GM18511 (cell line): ENCODE measurements at regions not wholly inside any gene's neighbourhood (a gene's known extent, or its start where the extent isn't known, plus 50 kb on each side); places are given as distances from the start of the nearest gene placed in this dataset.
"Not testable (repeated sequence)": the region's sequence is repeated elsewhere in the genome, so short reads cannot be mapped to it uniquely, and the experiment has no call there.

Experiments
- ATAC-seq: cut with Tn5 transposase; IDR thresholded peaks from one replicate; pipeline ENCODE4 v1.9.1; 2021; ENCODE audit warnings: mild to moderate bottlenecking, moderate library complexity; ENCODE audit not compliant: unreplicated experiment

GRCh38 chr18:26654616-26655524, 106.5 kb upstream of the KCTD1 start:
- ATAC-seq: no peak

GRCh38 chr18:26653943-26654615, 105.7 kb upstream of the KCTD1 start:
- ATAC-seq: no peak

GRCh38 chr18:26652501-26652900, 104.1 kb upstream of the KCTD1 start:
- no peak for ATAC-seq

- ATAC-seq: peak; percentile 16
Measured at GRCh38 chr18:26650310-26651268, 102.2 kb upstream of the KCTD1 start.

GRCh38 chr18:26649193-26649543, 100.8 kb upstream of the KCTD1 start:
- no peak for ATAC-seq

- ATAC-seq: no peak
Measured at GRCh38 chr18:26648509-26649192, 100.3 kb upstream of the KCTD1 start.

- ATAC-seq: no peak
Measured at GRCh38 chr18:26646901-26647300, 98.5 kb upstream of the KCTD1 start.

- no peak for ATAC-seq
Measured at GRCh38 chr18:26642440-26643348, 94.3 kb upstream of the KCTD1 start.

- ATAC-seq: no peak
Measured at GRCh38 chr18:26640541-26640940, 92.2 kb upstream of the KCTD1 start.

GRCh38 chr18:26639149-26639548, 90.8 kb upstream of the KCTD1 start:
- no peak for ATAC-seq

GRCh38 chr18:26637983-26638382, 89.6 kb upstream of the KCTD1 start:
- ATAC-seq: no peak

- ATAC-seq: no peak
Measured at GRCh38 chr18:26637324-26637723, 89.0 kb upstream of the KCTD1 start.

- no peak for ATAC-seq
Measured at GRCh38 chr18:26635466-26635865, 87.1 kb upstream of the KCTD1 start.

GRCh38 chr18:26634631-26635030, 86.3 kb upstream of the KCTD1 start:
- no peak for ATAC-seq

- no peak for ATAC-seq
Measured at GRCh38 chr18:26631135-26631534, 82.8 kb upstream of the KCTD1 start.

- no peak for ATAC-seq
Measured at GRCh38 chr18:26630596-26630995, 82.2 kb upstream of the KCTD1 start.

GRCh38 chr18:26628017-26628416, 79.7 kb upstream of the KCTD1 start:
- ATAC-seq: no peak

- no peak for ATAC-seq
Measured at GRCh38 chr18:26624443-26624842, 76.1 kb upstream of the KCTD1 start.

- not testable (repeated sequence) for ATAC-seq
Measured at GRCh38 chr18:26623314-26623713, 75.0 kb upstream of the KCTD1 start.
